H9 (cell line): ENCODE measurements at regions not wholly inside any gene's neighbourhood (a gene's known extent, or its start where the extent isn't known, plus 50 kb on each side); places are given as distances from the start of the nearest gene placed in this dataset.

Experiments used
- DNase-seq: peaks from one replicate; pipeline ENCODE4 v3.0.0-alpha.2; 2017
- H2AFZ ChIP-seq: one replicate; pipeline ENCODE4 v1.6.1; 2013; ENCODE audit warnings: mild to moderate bottlenecking, low read length, control low read depth, moderate library complexity
- H2AK5ac ChIP-seq: 2 replicates; pipeline ENCODE4 v1.6.1; 2013; ENCODE audit warnings: low read length, control low read depth, mixed read lengths; ENCODE audit not compliant: insufficient read length
- H2BK120ac ChIP-seq: one replicate; pipeline ENCODE4 v1.6.1; 2013; ENCODE audit warnings: low read depth, mild to moderate bottlenecking, low read length, control low read depth, inconsistent platforms; ENCODE audit not compliant: poor library complexity, severe bottlenecking
- H2BK12ac ChIP-seq: 2 replicates; pipeline ENCODE4 v1.6.1; 2013; ENCODE audit warnings: low read length, control low read depth, mixed read lengths, low read depth; ENCODE audit not compliant: insufficient read length
- H2BK15ac ChIP-seq: 2 replicates; pipeline ENCODE4 v1.6.1; 2013; ENCODE audit warnings: low read depth, low read length, control low read depth
- H2BK20ac ChIP-seq: one replicate; pipeline ENCODE4 v1.6.1; 2013; ENCODE audit warnings: low read depth, mild to moderate bottlenecking, low read length, control low read depth, inconsistent platforms; ENCODE audit not compliant: poor library complexity, severe bottlenecking
- H2BK5ac ChIP-seq: 2 replicates; pipeline ENCODE4 v1.6.1; 2013; ENCODE audit warnings: low read length, control low read depth, mixed read lengths; ENCODE audit not compliant: insufficient read length
- H3K14ac ChIP-seq: 2 replicates; pipeline ENCODE4 v1.6.1; 2013; ENCODE audit warnings: low read length, control low read depth; ENCODE audit not compliant: insufficient read depth
- H3K18ac ChIP-seq: 2 replicates; pipeline ENCODE4 v1.6.1; 2013; ENCODE audit warnings: low read depth, mild to moderate bottlenecking, mixed read lengths, low read length, control low read depth; ENCODE audit not compliant: insufficient read length
- H3K23ac ChIP-seq: 2 replicates; pipeline ENCODE4 v1.6.1; 2013; ENCODE audit warnings: low read length, control low read depth, mixed read lengths, low read depth; ENCODE audit not compliant: insufficient read length
- H3K23me2 ChIP-seq: 2 replicates; pipeline ENCODE4 v1.6.1; 2013; ENCODE audit warnings: low read depth, mild to moderate bottlenecking, mixed read lengths, low read length, control low read depth; ENCODE audit not compliant: insufficient read length, poor library complexity, severe bottlenecking
- H3K27ac ChIP-seq: 2 replicates; pipeline ENCODE4 v1.5.1; 2013; ENCODE audit warnings: low read length, control low read depth, mixed read lengths, low read depth; ENCODE audit not compliant: insufficient read length
- H3K27me3 ChIP-seq: 2 replicates; pipeline ENCODE4 v1.6.1; 2013; ENCODE audit warnings: low read length, control low read depth, inconsistent platforms; ENCODE audit not compliant: insufficient read depth
- H3K4ac ChIP-seq: 2 replicates; pipeline ENCODE4 v1.6.1; 2013; ENCODE audit warnings: low read depth, mild to moderate bottlenecking, control low read depth, inconsistent platforms, low read length, moderate library complexity
- H3K4me1 ChIP-seq: 2 replicates; pipeline ENCODE4 v1.6.1; 2013; ENCODE audit warnings: low read length, control low read depth, inconsistent platforms; ENCODE audit not compliant: insufficient read depth
- H3K4me2 ChIP-seq: 2 replicates; pipeline ENCODE4 v1.6.1; 2013; ENCODE audit warnings: low read length, control low read depth, mixed read lengths; ENCODE audit not compliant: insufficient read length, insufficient read depth
- H3K56ac ChIP-seq: 2 replicates; pipeline ENCODE4 v1.6.1; 2013; ENCODE audit warnings: low read depth, mild to moderate bottlenecking, mixed read lengths, low read length, control low read depth; ENCODE audit not compliant: insufficient read length
- H3K79me1 ChIP-seq: 2 replicates; pipeline ENCODE4 v1.6.1; 2013; ENCODE audit warnings: low read depth, mild to moderate bottlenecking, moderate library complexity, low read length, control low read depth, inconsistent platforms; ENCODE audit not compliant: insufficient read depth, poor library complexity, severe bottlenecking
- H3K79me2 ChIP-seq: 2 replicates; pipeline ENCODE4 v1.6.1; 2013; ENCODE audit warnings: low read length, control low read depth, inconsistent platforms; ENCODE audit not compliant: insufficient read depth
- H3K9ac ChIP-seq: 2 replicates; pipeline ENCODE4 v1.6.1; 2013; ENCODE audit warnings: low read length, control low read depth, mixed read lengths; ENCODE audit not compliant: insufficient read length; ENCODE audit errors: extremely low read depth
- H3K9me3 ChIP-seq: one replicate; pipeline ENCODE4 v1.6.1; 2013; ENCODE audit warnings: low read depth, low read length, inconsistent platforms; ENCODE audit not compliant: control insufficient read depth
- H3T11ph ChIP-seq: one replicate; pipeline ENCODE4 v1.6.1; 2013; ENCODE audit warnings: mild to moderate bottlenecking, low read length, control low read depth, inconsistent platforms
- H4K20me1 ChIP-seq: one replicate; pipeline ENCODE4 v1.6.1; 2013; ENCODE audit not compliant: control insufficient read depth, insufficient read length, insufficient read depth
- H4K5ac ChIP-seq: 2 replicates; pipeline ENCODE4 v1.6.1; 2013; ENCODE audit warnings: low read depth, mild to moderate bottlenecking, mixed read lengths, low read length, control low read depth; ENCODE audit not compliant: insufficient read length
- H4K8ac ChIP-seq: replicated peaks from 2 replicates; pipeline ENCODE4 v1.6.1; 2013; ENCODE audit warnings: low read length, control low read depth, mixed read lengths, low read depth; ENCODE audit not compliant: insufficient read length
- H4K91ac ChIP-seq: 2 replicates; pipeline ENCODE4 v1.6.1; 2013; ENCODE audit warnings: low read depth, mild to moderate bottlenecking, moderate library complexity, mixed read lengths, low read length, control low read depth; ENCODE audit not compliant: insufficient read length
- H3K27ac Mint-ChIP-seq, 3 experiments: 2 replicates in 2 of 3; 3 replicates in 1 of 3; pipeline ENCODE4 v1.8.0; 2020 to 2021; ENCODE audit warnings: mixed read lengths in 3 of 3, mild to moderate bottlenecking in 1 of 3, moderate library complexity in 1 of 3
- H3K27me3 Mint-ChIP-seq: 2 replicates; pipeline ENCODE4 v1.8.0; 2021; ENCODE audit warnings: low read depth, mild to moderate bottlenecking, moderate library complexity, mixed read lengths
- H3K36me3 Mint-ChIP-seq, 3 experiments: 2 replicates in 2 of 3; 3 replicates in 1 of 3; pipeline ENCODE4 v1.8.0; 2020 to 2021; ENCODE audit warnings: low read depth in 3 of 3, mixed read lengths in 3 of 3; ENCODE audit not compliant: insufficient read depth in 1 of 3
- H3K4me1 Mint-ChIP-seq, 2 experiments: 2 replicates each; pipeline ENCODE4 v1.8.0; 2020; ENCODE audit warnings: mixed read lengths in 2 of 2
- H3K4me3 Mint-ChIP-seq, 2 experiments: 2 replicates in 1 of 2; 3 replicates in 1 of 2; pipeline ENCODE4 v1.8.0; 2020 to 2021; ENCODE audit warnings: mild to moderate bottlenecking in 2 of 2, mixed read lengths in 2 of 2, moderate library complexity in 1 of 2
- H3K9me3 Mint-ChIP-seq, 2 experiments: 2 replicates in 1 of 2; 3 replicates in 1 of 2; pipeline ENCODE4 v1.8.0; 2020; ENCODE audit warnings: mild to moderate bottlenecking in 2 of 2, mixed read lengths in 2 of 2, moderate library complexity in 1 of 2
- CTCF ChIP-seq: fragments of 200-600 bp; sonication (generic); conservative IDR thresholded peaks from 3 replicates; pipeline ENCODE4 v1.8.0; 2021; ENCODE audit warnings: antibody characterized with exemption, mild to moderate bottlenecking
- WGBS: extraction: QIAGEN DNeasy Blood & Tissue Kit; methylation state at CpG from one replicate; pipeline ENCODE4 v1.1.7; 2013; ENCODE audit warnings: missing lambda C conversion rate, low lambda C conversion rate, mixed read lengths; ENCODE audit not compliant: insufficient read length; ENCODE audit errors: extremely low coverage; 5-methylcytosine and 5-hydroxymethylcytosine counted together

- no peak overlapping the region for H3K9ac ChIP-seq
- H3K27me3 Mint-ChIP-seq, result no peaks in the 10 kb centered on the region
- H3K4me2 ChIP-seq, result no peak overlapping the region
- H4K91ac ChIP-seq, result no peak overlapping the region
- H4K20me1 ChIP-seq, result no peaks in the 10 kb centered on the region
- no peak overlapping the region for H2BK12ac ChIP-seq
- H3K4ac ChIP-seq, result no peak overlapping the region
- H3K79me2 ChIP-seq, result no peaks in the 10 kb centered on the region
- H4K8ac ChIP-seq, result no peak overlapping the region
- H3K18ac ChIP-seq, result no peak overlapping the region
- no peak overlapping the region for H2AFZ ChIP-seq
- no peak overlapping the region for H2BK15ac ChIP-seq
- H3K27ac ChIP-seq, result no peak overlapping the region
- H2BK120ac ChIP-seq, result no peak overlapping the region
- no peak overlapping the region for H2BK20ac ChIP-seq
- no peak for TF ChIP-seq CTCF
- no peak overlapping the region for H3K4me3 Mint-ChIP-seq
- no peak for DNase-seq
- H4K5ac ChIP-seq, result no peak overlapping the region
- no peak overlapping the region for H3K56ac ChIP-seq
- H3K9me3 ChIP-seq, result no peaks in the 10 kb centered on the region
- WGBS, result no CpG with 5 or more reads among the region's 1 CpG
- H3K23ac ChIP-seq, result no peak overlapping the region
- H3K79me1 ChIP-seq, result no peaks in the 10 kb centered on the region
- H2AK5ac ChIP-seq, result no peak overlapping the region
- H3K4me1 ChIP-seq, result no peaks in the 10 kb centered on the region
- no peak overlapping the region for H3K14ac ChIP-seq
- H3K9me3 Mint-ChIP-seq, result no peaks in the 10 kb centered on the region
- no peaks in the 10 kb centered on the region for H3K23me2 ChIP-seq
- H3K27me3 ChIP-seq, result no peaks in the 10 kb centered on the region
- H3K27ac Mint-ChIP-seq, result no peak overlapping the region
- peaks cover 6 to 8% of the 10 kb centered on the region in 2 experiments for H3K4me1 Mint-ChIP-seq
- no peak overlapping the region for H2BK5ac ChIP-seq
- no peaks in the 10 kb centered on the region for H3K36me3 Mint-ChIP-seq
- no peak overlapping the region for H3T11ph ChIP-seq
Observed at GRCh38 chr4:189069772-189070171, 870.9 kb upstream of the FRG1 start.
